ENCODE measurements at regions not wholly inside any gene's neighbourhood (a gene's known extent, or its start where the extent isn't known, plus 50 kb on each side); places are given as distances from the start of the nearest gene placed in this dataset.

GRCh38 chr2:155866477-155866876 lies 466.0 kb downstream of the NR4A2 start:
- H3K4me1 Mint-ChIP-seq, result peaks cover 13 to 18% of the 10 kb centered on the region in 2 experiments

More at GRCh38 chr2:155866477-155866876, 466.0 kb downstream of the NR4A2 start:
- no peak overlapping the region for H3K4me3 Mint-ChIP-seq
- no peak overlapping the region for H3K18ac ChIP-seq (ENCODE audit: insufficient read length, low read depth, low read length)
- no peak overlapping the region for H2AFZ ChIP-seq (ENCODE audit: low read length)
- H4K91ac ChIP-seq (ENCODE audit: insufficient read length, low read depth, low read length), result no peak overlapping the region
- no peaks in the 10 kb centered on the region for H3K79me1 ChIP-seq (ENCODE audit: insufficient read depth, low read depth, low read length, poor library complexity, severe bottlenecking)
- no peak overlapping the region for H3K9ac ChIP-seq (ENCODE audit: extremely low read depth, insufficient read length, low read length)
- H3K23ac ChIP-seq (ENCODE audit: insufficient read length, low read depth, low read length), result no peak overlapping the region
- DNase-seq, result no peak
- H3K9me3 Mint-ChIP-seq, result no peaks in the 10 kb centered on the region
- no peaks in the 10 kb centered on the region for H3K4me1 ChIP-seq (ENCODE audit: insufficient read depth, low read length)
- no peaks in the 10 kb centered on the region for H3K9me3 ChIP-seq (ENCODE audit: control insufficient read depth, low read depth, low read length)
- no peaks in the 10 kb centered on the region for H3K79me2 ChIP-seq (ENCODE audit: insufficient read depth, low read length)
- H2BK120ac ChIP-seq (ENCODE audit: low read depth, low read length, poor library complexity, severe bottlenecking), result no peak overlapping the region
- no peak overlapping the region for H2BK20ac ChIP-seq (ENCODE audit: low read depth, low read length, poor library complexity, severe bottlenecking)
- no peak overlapping the region for H2AK5ac ChIP-seq (ENCODE audit: insufficient read length, low read length)
- H3K36me3 Mint-ChIP-seq (ENCODE audit: insufficient read depth in 1 of 3, low read depth in 3 of 3), result no peaks in the 10 kb centered on the region
- H3K27me3 Mint-ChIP-seq (ENCODE audit: low read depth), result no peaks in the 10 kb centered on the region
- H3T11ph ChIP-seq (ENCODE audit: low read length), result no peak overlapping the region
- H3K27ac ChIP-seq (ENCODE audit: insufficient read length, low read depth, low read length), result no peak overlapping the region
- no peaks in the 10 kb centered on the region for H4K20me1 ChIP-seq (ENCODE audit: control insufficient read depth, insufficient read depth, insufficient read length)
- no peak overlapping the region for H3K4me2 ChIP-seq (ENCODE audit: insufficient read depth, insufficient read length, low read length)
- TF ChIP-seq, protein P1, sequence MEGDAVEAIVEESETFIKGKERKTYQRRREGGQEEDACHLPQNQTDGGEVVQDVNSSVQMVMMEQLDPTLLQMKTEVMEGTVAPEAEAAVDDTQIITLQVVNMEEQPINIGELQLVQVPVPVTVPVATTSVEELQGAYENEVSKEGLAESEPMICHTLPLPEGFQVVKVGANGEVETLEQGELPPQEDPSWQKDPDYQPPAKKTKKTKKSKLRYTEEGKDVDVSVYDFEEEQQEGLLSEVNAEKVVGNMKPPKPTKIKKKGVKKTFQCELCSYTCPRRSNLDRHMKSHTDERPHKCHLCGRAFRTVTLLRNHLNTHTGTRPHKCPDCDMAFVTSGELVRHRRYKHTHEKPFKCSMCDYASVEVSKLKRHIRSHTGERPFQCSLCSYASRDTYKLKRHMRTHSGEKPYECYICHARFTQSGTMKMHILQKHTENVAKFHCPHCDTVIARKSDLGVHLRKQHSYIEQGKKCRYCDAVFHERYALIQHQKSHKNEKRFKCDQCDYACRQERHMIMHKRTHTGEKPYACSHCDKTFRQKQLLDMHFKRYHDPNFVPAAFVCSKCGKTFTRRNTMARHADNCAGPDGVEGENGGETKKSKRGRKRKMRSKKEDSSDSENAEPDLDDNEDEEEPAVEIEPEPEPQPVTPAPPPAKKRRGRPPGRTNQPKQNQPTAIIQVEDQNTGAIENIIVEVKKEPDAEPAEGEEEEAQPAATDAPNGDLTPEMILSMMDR (conservative IDR thresholded peaks at IDR 0.05), result no peak
- no peak overlapping the region for H2BK12ac ChIP-seq (ENCODE audit: insufficient read length, low read depth, low read length)
- H3K23me2 ChIP-seq (ENCODE audit: insufficient read length, low read depth, low read length, poor library complexity, severe bottlenecking), result no peaks in the 10 kb centered on the region
- WGBS (ENCODE audit: extremely low coverage, insufficient read length, low lambda C conversion rate), result no CpG with 5 or more reads among the region's 5 CpGs
- no peak overlapping the region for H3K56ac ChIP-seq (ENCODE audit: insufficient read length, low read depth, low read length)
- H4K8ac ChIP-seq (replicated peaks; ENCODE audit: insufficient read length, low read depth, low read length), result no peak overlapping the region
- H2BK15ac ChIP-seq (ENCODE audit: low read depth, low read length), result no peak overlapping the region
- no peaks in the 10 kb centered on the region for H3K27me3 ChIP-seq (ENCODE audit: insufficient read depth, low read length)
- no peak overlapping the region for H3K14ac ChIP-seq (ENCODE audit: insufficient read depth, low read length)
- no peak overlapping the region for H4K5ac ChIP-seq (ENCODE audit: insufficient read length, low read depth, low read length)
- no peak overlapping the region for H2BK5ac ChIP-seq (ENCODE audit: insufficient read length, low read length)
- H3K4ac ChIP-seq (ENCODE audit: low read depth, low read length), result no peak overlapping the region
- H3K27ac Mint-ChIP-seq, result 0 out of 7 replicates have a peak overlapping the region, but pooled peaks of 1 of the 3 experiments have one; percentile 20

Data from H9 (cell line).